ENCODE measurements at regions not wholly inside any gene's neighbourhood (a gene's known extent, or its start where the extent isn't known, plus 50 kb on each side); places are given as distances from the start of the nearest gene placed in this dataset.

DNA sequence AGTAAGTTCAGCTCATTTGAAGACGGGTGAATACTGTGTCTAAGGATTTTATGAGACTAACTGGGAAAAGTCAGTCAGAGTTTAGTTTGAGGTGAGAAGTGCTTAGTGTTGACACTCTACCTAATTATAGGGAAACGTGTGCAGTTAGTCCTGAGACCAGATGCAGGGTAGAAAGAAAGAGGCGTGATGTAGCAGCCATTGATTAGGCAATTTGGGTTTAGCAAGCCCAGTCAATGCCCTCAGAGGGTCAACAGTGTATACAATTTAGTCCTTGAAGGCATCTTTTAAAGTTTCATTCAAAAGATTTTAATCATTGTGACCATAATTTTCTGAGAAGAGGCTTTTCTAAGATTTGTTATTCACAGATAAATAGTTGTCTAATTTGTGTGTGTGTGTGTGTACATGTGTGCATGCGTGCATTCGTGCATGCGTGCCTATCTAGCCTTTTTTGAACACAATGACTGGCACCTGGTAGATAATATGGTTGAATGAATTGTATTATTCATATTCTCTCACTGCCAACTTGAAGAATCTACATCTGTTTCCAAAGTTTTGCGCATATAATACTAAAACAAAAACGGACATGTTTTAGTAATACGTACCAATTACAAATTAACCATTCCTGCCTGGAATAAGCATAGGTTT lies 332.9 kb downstream of the SRGAP2C start:
- 32% methylated on average over 9 of the region's 9 CpGs for WGBS (ENCODE audit: insufficient coverage, insufficient replicate concordance, low lambda C conversion rate, missing lambda C conversion rate)
- Histone ChIP-seq H3K27me3 (replicated peaks in 1 of 2; ENCODE audit: control insufficient read depth in 2 of 2, insufficient read depth in 2 of 2, low read length in 1 of 2) (peaks cover 0 to 2% of the 10 kb centered on the region in 2 experiments; a peak in 2 of 4 replicates), H3K9me3 (replicated peaks; ENCODE audit: control insufficient read depth, insufficient read depth, low read length) (peaks cover 1% of the 10 kb centered on the region; the same call in 1 of the 3 replicates), H3K79me2 (ENCODE audit: control insufficient read depth, insufficient read depth, low read length) (no peaks in the 10 kb centered on the region), H3K27ac (ENCODE audit: control insufficient read depth, insufficient read depth) (no peak overlapping the region), H3K9ac (ENCODE audit: control insufficient read depth, insufficient read depth, low read length) (no peak overlapping the region), H3K4me3 (no peak overlapping the region), H3K36me3 (ENCODE audit: control insufficient read depth in 2 of 2, insufficient read depth in 2 of 2, low read length in 1 of 2) (no peaks in the 10 kb centered on the region), H2AFZ (ENCODE audit: control insufficient read depth, low read depth, low read length) (no peak overlapping the region), H3K4me1 (ENCODE audit: control insufficient read depth, insufficient read depth, low read length) (no peaks in the 10 kb centered on the region), H4K20me1 (ENCODE audit: control insufficient read depth, insufficient read depth) (no peaks in the 10 kb centered on the region), H3K4me2 (ENCODE audit: control insufficient read depth, insufficient read depth) (no peak overlapping the region)
- TF ChIP-seq RAD51 (IDR thresholded peaks at IDR 0.05) (no peak), ESRRA (IDR thresholded peaks at IDR 0.05; ENCODE audit: low read length) (no peak), NFYB (IDR thresholded peaks at IDR 0.05; ENCODE audit: insufficient read depth, low read depth, low read length) (no peak), YBX1 (IDR thresholded peaks at IDR 0.05) (no peak), ZNF24 (IDR thresholded peaks at IDR 0.05) (no peak), NRF1 (conservative IDR thresholded peaks at IDR 0.05; ENCODE audit: low read depth, low read length) (no peak), ZNF207 (IDR thresholded peaks at IDR 0.05; ENCODE audit: borderline replicate concordance) (no peak), ZNF384 (IDR thresholded peaks at IDR 0.05; ENCODE audit: borderline replicate concordance, low read depth, low read length) (no peak), HDGF (IDR thresholded peaks at IDR 0.05) (no peak), NFYA (IDR thresholded peaks at IDR 0.05; ENCODE audit: borderline replicate concordance, low read depth, low read length) (no peak), FOXK2 (IDR thresholded peaks at IDR 0.05) (no peak), HSF1 (IDR thresholded peaks at IDR 0.05; ENCODE audit: low read depth, low read length) (no peak), EGR1 (IDR thresholded peaks at IDR 0.05; ENCODE audit: borderline replicate concordance in 1 of 2, low read depth in 2 of 2, low read length in 2 of 2) (no peak)
- TF ChIP-seq, protein P1, sequence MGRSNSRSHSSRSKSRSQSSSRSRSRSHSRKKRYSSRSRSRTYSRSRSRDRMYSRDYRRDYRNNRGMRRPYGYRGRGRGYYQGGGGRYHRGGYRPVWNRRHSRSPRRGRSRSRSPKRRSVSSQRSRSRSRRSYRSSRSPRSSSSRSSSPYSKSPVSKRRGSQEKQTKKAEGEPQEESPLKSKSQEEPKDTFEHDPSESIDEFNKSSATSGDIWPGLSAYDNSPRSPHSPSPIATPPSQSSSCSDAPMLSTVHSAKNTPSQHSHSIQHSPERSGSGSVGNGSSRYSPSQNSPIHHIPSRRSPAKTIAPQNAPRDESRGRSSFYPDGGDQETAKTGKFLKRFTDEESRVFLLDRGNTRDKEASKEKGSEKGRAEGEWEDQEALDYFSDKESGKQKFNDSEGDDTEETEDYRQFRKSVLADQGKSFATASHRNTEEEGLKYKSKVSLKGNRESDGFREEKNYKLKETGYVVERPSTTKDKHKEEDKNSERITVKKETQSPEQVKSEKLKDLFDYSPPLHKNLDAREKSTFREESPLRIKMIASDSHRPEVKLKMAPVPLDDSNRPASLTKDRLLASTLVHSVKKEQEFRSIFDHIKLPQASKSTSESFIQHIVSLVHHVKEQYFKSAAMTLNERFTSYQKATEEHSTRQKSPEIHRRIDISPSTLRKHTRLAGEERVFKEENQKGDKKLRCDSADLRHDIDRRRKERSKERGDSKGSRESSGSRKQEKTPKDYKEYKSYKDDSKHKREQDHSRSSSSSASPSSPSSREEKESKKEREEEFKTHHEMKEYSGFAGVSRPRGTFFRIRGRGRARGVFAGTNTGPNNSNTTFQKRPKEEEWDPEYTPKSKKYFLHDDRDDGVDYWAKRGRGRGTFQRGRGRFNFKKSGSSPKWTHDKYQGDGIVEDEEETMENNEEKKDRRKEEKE (IDR thresholded peaks at IDR 0.05), result no peak
- intact Hi-C loops (cut with micrococcal nuclease; ENCODE audit: unreplicated experiment), result no loop called here
- ChIA-PET POLR2A (no interaction called here), SMC1A (ENCODE audit: uncharacterized antibody, unreplicated experiment) (interaction anchor here (0.8 kb wide), 1 partner anchor 59 kb away, joined by 3 read pairs; no protein-coding TSS in a partner anchor), RAD21 (ENCODE audit: unreplicated experiment) (no interaction called here), CTCF (no interaction called here)
- no TSS peak for BruUV-seq (replicated peaks)
- no peak for DNase-seq (ENCODE audit: low read depth, low spot score)
- in situ Hi-C loops (cut with MboI), result no loop called here
- no peak for FAIRE-seq
- no peak for ATAC-seq
